ENCODE measurements at regions not wholly inside any gene's neighbourhood (a gene's known extent, or its start where the extent isn't known, plus 50 kb on each side); places are given as distances from the start of the nearest gene placed in this dataset.

GRCh38 chr1:5720484-5720883 lies 271.7 kb downstream of the NPHP4 start:
- DNase-seq (ENCODE audit: low read depth) = no peak
- TF ChIP-seq, protein P1, sequence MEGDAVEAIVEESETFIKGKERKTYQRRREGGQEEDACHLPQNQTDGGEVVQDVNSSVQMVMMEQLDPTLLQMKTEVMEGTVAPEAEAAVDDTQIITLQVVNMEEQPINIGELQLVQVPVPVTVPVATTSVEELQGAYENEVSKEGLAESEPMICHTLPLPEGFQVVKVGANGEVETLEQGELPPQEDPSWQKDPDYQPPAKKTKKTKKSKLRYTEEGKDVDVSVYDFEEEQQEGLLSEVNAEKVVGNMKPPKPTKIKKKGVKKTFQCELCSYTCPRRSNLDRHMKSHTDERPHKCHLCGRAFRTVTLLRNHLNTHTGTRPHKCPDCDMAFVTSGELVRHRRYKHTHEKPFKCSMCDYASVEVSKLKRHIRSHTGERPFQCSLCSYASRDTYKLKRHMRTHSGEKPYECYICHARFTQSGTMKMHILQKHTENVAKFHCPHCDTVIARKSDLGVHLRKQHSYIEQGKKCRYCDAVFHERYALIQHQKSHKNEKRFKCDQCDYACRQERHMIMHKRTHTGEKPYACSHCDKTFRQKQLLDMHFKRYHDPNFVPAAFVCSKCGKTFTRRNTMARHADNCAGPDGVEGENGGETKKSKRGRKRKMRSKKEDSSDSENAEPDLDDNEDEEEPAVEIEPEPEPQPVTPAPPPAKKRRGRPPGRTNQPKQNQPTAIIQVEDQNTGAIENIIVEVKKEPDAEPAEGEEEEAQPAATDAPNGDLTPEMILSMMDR (IDR thresholded peaks at IDR 0.05; ENCODE audit: insufficient read depth, low read depth, low read length, missing control alignments) = no peak
- H3K4me3 ChIP-seq (ENCODE audit: low read depth, low read length) = no peak overlapping the region

DNA sequence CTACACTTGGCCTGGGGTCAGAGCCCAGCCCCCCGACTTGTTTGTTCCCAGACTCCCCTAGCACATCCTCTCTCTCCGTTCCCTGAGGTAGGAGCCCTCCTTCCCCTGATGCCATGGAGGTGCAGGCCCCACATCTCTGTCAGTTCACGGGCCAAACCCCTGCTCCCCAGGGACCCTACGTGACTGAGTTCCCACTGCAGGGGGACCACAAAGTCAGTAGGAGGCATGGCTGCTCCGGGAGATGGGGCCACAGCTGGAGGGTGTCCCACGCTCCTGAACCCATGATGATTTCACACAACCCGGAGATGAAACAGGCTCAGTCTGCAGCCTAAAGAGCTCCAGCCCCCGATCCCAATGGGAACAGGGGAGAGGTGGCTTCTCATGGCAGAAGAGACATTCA lies 272.2 kb downstream of the NPHP4 start:
- TF ChIP-seq, protein P1 (IDR thresholded peaks at IDR 0.05; ENCODE audit: insufficient read depth, low read depth, low read length, missing control alignments) = no peak
- no peak overlapping the region for H3K4me3 ChIP-seq (ENCODE audit: low read depth, low read length)
- DNase-seq (ENCODE audit: low read depth) = no peak

- TF ChIP-seq, protein P1 (IDR thresholded peaks at IDR 0.05; ENCODE audit: insufficient read depth, low read depth, low read length, missing control alignments) = no peak
Measured at GRCh38 chr1:5718831-5719632, 273.2 kb downstream of the NPHP4 start.

DNA sequence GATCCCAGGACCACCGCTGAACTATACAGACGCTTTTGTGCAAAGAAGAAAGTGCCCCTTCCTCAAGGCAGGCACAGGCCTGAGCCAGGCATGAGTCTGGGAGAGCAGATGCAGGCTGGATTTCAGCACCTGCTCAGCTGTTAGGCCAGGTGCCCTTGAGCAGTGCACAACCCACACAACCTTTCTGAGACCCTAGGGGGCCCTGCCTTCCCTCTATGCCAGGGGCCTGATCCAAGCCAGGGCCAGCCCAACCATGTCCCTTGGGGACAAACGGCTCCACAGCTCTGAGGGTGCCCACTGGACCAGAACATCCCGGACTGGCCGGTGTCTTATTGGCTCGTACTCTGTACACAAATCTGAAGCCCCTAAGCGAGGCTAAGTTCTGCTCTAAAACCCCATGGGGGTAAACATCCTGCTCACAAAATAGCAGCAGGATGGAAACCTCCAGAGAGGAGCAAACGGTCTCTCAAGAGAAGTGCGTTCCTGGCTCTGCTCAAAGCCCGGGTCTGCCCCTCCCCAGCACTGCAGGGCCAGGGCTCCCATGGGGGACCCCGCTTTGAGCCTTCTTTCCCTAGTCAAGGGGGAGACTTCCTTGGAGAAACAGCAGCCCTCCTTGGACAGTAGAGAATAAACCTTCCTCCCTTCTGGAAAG lies 275.1 kb downstream of the NPHP4 start:
- DNase-seq (ENCODE audit: low read depth) = no peak
- no peak overlapping the region for H3K4me3 ChIP-seq (ENCODE audit: low read depth, low read length)
- TF ChIP-seq, protein P1 (IDR thresholded peaks at IDR 0.05; ENCODE audit: insufficient read depth, low read depth, low read length, missing control alignments) = no peak

More at GRCh38 chr1:5718831-5719632, 273.2 kb downstream of the NPHP4 start:
- DNase-seq (ENCODE audit: low read depth) = no peak
- no peak overlapping the region for H3K4me3 ChIP-seq (ENCODE audit: low read depth, low read length)

DNA sequence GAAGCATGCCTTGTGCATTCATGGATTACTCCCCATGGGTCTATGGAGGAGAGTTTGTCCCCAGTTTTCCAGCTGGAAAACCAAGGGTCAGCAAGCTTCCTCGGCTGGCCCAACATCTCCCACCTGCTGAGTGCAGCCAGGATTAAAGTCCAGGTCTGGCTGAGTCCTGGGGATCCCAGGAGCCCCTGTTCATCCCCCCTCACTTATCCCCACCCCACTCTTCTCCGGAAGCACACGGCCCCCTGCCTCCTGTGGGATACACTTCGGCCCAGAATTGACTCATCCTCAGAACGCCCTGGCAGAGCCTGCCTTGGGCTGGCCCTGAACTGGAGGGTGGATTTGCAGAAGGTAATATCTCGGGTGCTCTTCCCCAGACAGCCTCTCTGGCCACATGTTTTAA lies 276.1 kb downstream of the NPHP4 start:
- no peak overlapping the region for H3K4me3 ChIP-seq (ENCODE audit: low read depth, low read length)
- no peak for DNase-seq (ENCODE audit: low read depth)
- TF ChIP-seq, protein P1 (IDR thresholded peaks at IDR 0.05; ENCODE audit: insufficient read depth, low read depth, low read length, missing control alignments) = no peak

- TF ChIP-seq, protein P1 (IDR thresholded peaks at IDR 0.05; ENCODE audit: insufficient read depth, low read depth, low read length, missing control alignments) = no peak
- no peak overlapping the region for H3K4me3 ChIP-seq (ENCODE audit: low read depth, low read length)
- DNase-seq (ENCODE audit: low read depth) = no peak
Measured at GRCh38 chr1:5713101-5714010, 278.9 kb downstream of the NPHP4 start.

Measured in GM12865 (cell line).